Progenitor cell of endocrine pancreas (in vitro differentiated cells): ENCODE measurements at regions not wholly inside any gene's neighbourhood (a gene's known extent, or its start where the extent isn't known, plus 50 kb on each side); places are given as distances from the start of the nearest gene placed in this dataset.
A peak's percentile ranks its signal among the peaks of the same experiment; 100 is the strongest.

Experiments
- DNase-seq: peaks from one replicate; pipeline ENCODE4 v3.0.0; 2021; ENCODE audit warnings: low spot score; ENCODE audit not compliant: unreplicated experiment
- H3K27ac Mint-ChIP-seq: 2 replicates; pipeline ENCODE4 v1.8.0; 2021; ENCODE audit warnings: mild to moderate bottlenecking, moderate library complexity, mixed read lengths
- H3K27me3 Mint-ChIP-seq: 2 replicates; pipeline ENCODE4 v1.8.0; 2021; ENCODE audit warnings: mixed read lengths
- H3K36me3 Mint-ChIP-seq: 2 replicates; pipeline ENCODE4 v1.8.0; 2022; ENCODE audit warnings: mixed read lengths; ENCODE audit not compliant: insufficient read depth
- H3K4me1 Mint-ChIP-seq: 2 replicates; pipeline ENCODE4 v1.8.0; 2021; ENCODE audit warnings: low read depth, mixed read lengths
- H3K4me3 Mint-ChIP-seq: 2 replicates; pipeline ENCODE4 v1.8.0; 2021; ENCODE audit warnings: low read depth, mild to moderate bottlenecking, moderate library complexity, mixed read lengths
- H3K9me3 Mint-ChIP-seq: 2 replicates; pipeline ENCODE4 v1.8.0; 2021; ENCODE audit warnings: low read depth, mixed read lengths
- CTCF ChIP-seq: fragments of 200-600 bp; sonication (generic); IDR thresholded peaks from one replicate; pipeline ENCODE4 v1.5.0; 2021; ENCODE audit warnings: antibody characterized with exemption, mild to moderate bottlenecking; ENCODE audit not compliant: unreplicated experiment

- TF ChIP-seq CTCF, result no peak
- Mint-ChIP-seq H3K36me3 (no peaks in the 10 kb centered on the region), H3K27me3 (no peaks in the 10 kb centered on the region), H3K4me3 (no peak overlapping the region), H3K4me1 (peaks cover 5% of the 10 kb centered on the region), H3K9me3 (no peaks in the 10 kb centered on the region), H3K27ac (no peak overlapping the region)
- no peak for DNase-seq
These were observed 1159.6 kb downstream of the SORCS3 start for GRCh38 chr10:105800641-105801040.

GRCh38 chr10:105798328-105798889, 1157.3 kb downstream of the SORCS3 start:
- Mint-ChIP-seq H3K4me1 (peaks cover 3% of the 10 kb centered on the region), H3K36me3 (no peaks in the 10 kb centered on the region), H3K9me3 (no peaks in the 10 kb centered on the region), H3K27ac (no peak overlapping the region), H3K4me3 (no peak overlapping the region), H3K27me3 (no peaks in the 10 kb centered on the region)
- DNase-seq, result no peak
- TF ChIP-seq CTCF, result no peak

- Mint-ChIP-seq H3K4me1 (no peaks in the 10 kb centered on the region), H3K4me3 (no peak overlapping the region), H3K36me3 (no peaks in the 10 kb centered on the region), H3K27me3 (no peaks in the 10 kb centered on the region), H3K27ac (peak overlapping the region; percentile 25), H3K9me3 (no peaks in the 10 kb centered on the region)
- TF ChIP-seq CTCF, result peak; percentile 63
- no peak for DNase-seq
These were observed 1156.3 kb downstream of the SORCS3 start for GRCh38 chr10:105797234-105797890.

GRCh38 chr10:105793071-105793470, 1152.0 kb downstream of the SORCS3 start:
- no peak for DNase-seq
- no peak for TF ChIP-seq CTCF
- H3K36me3 Mint-ChIP-seq, result no peaks in the 10 kb centered on the region
- H3K4me1 Mint-ChIP-seq, result no peaks in the 10 kb centered on the region
- no peaks in the 10 kb centered on the region for H3K27me3 Mint-ChIP-seq
- H3K9me3 Mint-ChIP-seq, result no peaks in the 10 kb centered on the region
- no peak overlapping the region for H3K27ac Mint-ChIP-seq
- no peak overlapping the region for H3K4me3 Mint-ChIP-seq

- Mint-ChIP-seq H3K27ac (no peak overlapping the region), H3K27me3 (no peaks in the 10 kb centered on the region), H3K4me1 (no peaks in the 10 kb centered on the region), H3K4me3 (no peak overlapping the region), H3K9me3 (no peaks in the 10 kb centered on the region), H3K36me3 (no peaks in the 10 kb centered on the region)
- no peak for DNase-seq
- TF ChIP-seq CTCF, result no peak
These were observed 1144.6 kb downstream of the SORCS3 start for GRCh38 chr10:105785721-105786120.
